ENCODE measurements at regions not wholly inside any gene's neighbourhood (a gene's known extent, or its start where the extent isn't known, plus 50 kb on each side); places are given as distances from the start of the nearest gene placed in this dataset.

- H2BK5ac ChIP-seq (ENCODE audit: low read depth, low read length), result no peak overlapping the region
- peaks cover 0 to 6% (median 5%) of the 10 kb centered on the region in 4 experiments; a peak in 5 of 7 replicates for H3K4me1 ChIP-seq (replicated peaks in 1 of 4; ENCODE audit: control insufficient read depth in 3 of 4, insufficient read depth in 4 of 4, low read length in 3 of 4)
- H2AK5ac ChIP-seq (ENCODE audit: low read depth, low read length), result no peak overlapping the region
- H3K14ac ChIP-seq (ENCODE audit: insufficient read length), result no peak overlapping the region
- ChIA-PET POLR2A (ENCODE audit: partially characterized antibody) (no interaction called here), CTCF (ENCODE audit: partially characterized antibody) (interaction anchor here (0.6 to 1.3 kb wide), 4 partner anchors 12 to 167 kb away, joined by 3 to 5 read pairs (median 3); no protein-coding TSS in a partner anchor)
- H4K20me1 ChIP-seq (replicated peaks in 1 of 2; ENCODE audit: control insufficient read depth in 1 of 2, insufficient read depth in 2 of 2, low read length in 2 of 2), result no peaks in the 10 kb centered on the region
- H3K23me2 ChIP-seq (ENCODE audit: low read depth, low read length), result no peaks in the 10 kb centered on the region
- no peak overlapping the region for H4K5ac ChIP-seq (ENCODE audit: insufficient read length, low read depth, low read length)
- FAIRE-seq (no peak), DNase-seq (ENCODE audit: low read depth in 1 of 2, low spot score in 2 of 2) (no peak)
- 93% methylated on average over 11 of the region's 11 CpGs; no CpG with 5 or more reads in 1 of the 2 experiments for WGBS, 2 experiments (ENCODE audit: extremely low coverage in 1 of 2, insufficient coverage in 1 of 2, insufficient read length in 1 of 2, insufficient replicate concordance in 2 of 2, low coverage in 1 of 2, low lambda C conversion rate in 2 of 2, missing lambda C conversion rate in 1 of 2)
- H2BK120ac ChIP-seq (replicated peaks; ENCODE audit: low read depth, low read length), result no peak overlapping the region
- no peak overlapping the region for H3K9ac ChIP-seq (replicated peaks in 1 of 4; ENCODE audit: extremely low read depth in 1 of 4, low read depth in 3 of 4, low read length in 3 of 4)
- no peaks in the 10 kb centered on the region for H3K79me2 ChIP-seq (ENCODE audit: control insufficient read depth in 1 of 2, insufficient read depth in 2 of 2, low read length in 2 of 2)
- H3K9me3 ChIP-seq (ENCODE audit: insufficient read depth in 2 of 2, low read depth in 1 of 2, low read length in 1 of 2), result no peaks in the 10 kb centered on the region; a peak in 1 of 4 replicates
- no peak overlapping the region for H2BK12ac ChIP-seq (ENCODE audit: low read depth, low read length)
- no peaks in the 10 kb centered on the region for H3K79me1 ChIP-seq (ENCODE audit: low read depth, low read length)
- H3K23ac ChIP-seq (ENCODE audit: insufficient read length), result no peak overlapping the region
- no peak overlapping the region for H4K8ac ChIP-seq (ENCODE audit: extremely low read depth, insufficient read depth, low read length)
- H2AFZ ChIP-seq (ENCODE audit: low read length), result no peak overlapping the region
- H3K27me3 ChIP-seq (replicated peaks in 1 of 4; ENCODE audit: control insufficient read depth in 3 of 4, extremely low read depth in 1 of 4, insufficient read depth in 3 of 4, low read length in 3 of 4), result no peaks in the 10 kb centered on the region; a peak in 1 of 7 replicates
- no peak overlapping the region for H3K4me3 ChIP-seq (ENCODE audit: extremely low read depth in 1 of 4, insufficient read depth in 2 of 4, low read depth in 3 of 4, low read length in 4 of 4)
- H2BK20ac ChIP-seq (ENCODE audit: low read length), result no peak overlapping the region
- H4K91ac ChIP-seq (replicated peaks; ENCODE audit: insufficient read length, low read length), result no peak overlapping the region
- no peaks in the 10 kb centered on the region for H3K36me3 ChIP-seq (ENCODE audit: control insufficient read depth in 2 of 4, insufficient read depth in 4 of 4, low read length in 3 of 4)
- H3K4ac ChIP-seq (replicated peaks; ENCODE audit: insufficient read length, low read depth, low read length), result no peak overlapping the region
- H3K18ac ChIP-seq (ENCODE audit: extremely low read depth, low read length), result no peak overlapping the region
- TF ChIP-seq SAP30 (IDR thresholded peaks at IDR 0.05; ENCODE audit: insufficient read depth, insufficient replicate concordance, low read length) (no peak), NRF1 (IDR thresholded peaks at IDR 0.05; ENCODE audit: low read depth, low read length) (no peak), TAF7 (optimal IDR thresholded peaks at IDR 0.05; ENCODE audit: borderline replicate concordance, low read depth, low read length) (no peak)
- no peak overlapping the region for H3K4me2 ChIP-seq (ENCODE audit: insufficient read depth in 1 of 2, low read depth in 2 of 2, low read length in 2 of 2)
- no peak overlapping the region; the same call in 1 of the 2 replicates for H2BK15ac ChIP-seq (ENCODE audit: low read length)
- H3K56ac ChIP-seq (replicated peaks; ENCODE audit: insufficient read length, low read depth, low read length), result no peak overlapping the region
- H3K27ac ChIP-seq (ENCODE audit: low read depth, low read length), result no peak overlapping the region
These were observed 179.4 kb downstream of the FGF9 start for GRCh38 chr13:21850013-21851006.
